ENCODE measurements at regions not wholly inside any gene's neighbourhood (a gene's known extent, or its start where the extent isn't known, plus 50 kb on each side); places are given as distances from the start of the nearest gene placed in this dataset.

GRCh38 chr4:10741961-10742699 is 57.6 kb upstream of the CLNK start:
- H3K9me3 ChIP-seq: no peaks in the 10 kb centered on the region
- no peaks in the 10 kb centered on the region for H3K27me3 ChIP-seq
- no peak overlapping the region for H3K4me3 ChIP-seq
- TF ChIP-seq POLR2AphosphoS5 (IDR thresholded peaks at IDR 0.05; ENCODE audit: insufficient read depth in 1 of 2, low read depth in 1 of 2) (no peak), CTCF (IDR thresholded peaks at IDR 0.05) (no peak), POLR2A (IDR thresholded peaks at IDR 0.05) (no peak)
- intact Hi-C loops (cut with DNase I): no loop called here
- H3K36me3 ChIP-seq: no peaks in the 10 kb centered on the region
- no peak overlapping the region for H3K27ac ChIP-seq
- no peaks in the 10 kb centered on the region for H3K4me1 ChIP-seq
- no peak for DNase-seq (ENCODE audit: extremely low spot score in 2 of 2)

- DNase-seq (ENCODE audit: extremely low spot score in 2 of 2): no peak
- no peaks in the 10 kb centered on the region for H3K4me1 ChIP-seq
- TF ChIP-seq POLR2AphosphoS5 (IDR thresholded peaks at IDR 0.05; ENCODE audit: insufficient read depth in 1 of 2, low read depth in 1 of 2): no peak
- no peak for TF ChIP-seq POLR2A (IDR thresholded peaks at IDR 0.05)
- TF ChIP-seq CTCF (IDR thresholded peaks at IDR 0.05): no peak
- H3K27ac ChIP-seq: no peak overlapping the region
- no peaks in the 10 kb centered on the region for H3K9me3 ChIP-seq
- H3K36me3 ChIP-seq: no peaks in the 10 kb centered on the region
- H3K27me3 ChIP-seq: no peaks in the 10 kb centered on the region
- intact Hi-C loops (cut with DNase I): no loop called here
- H3K4me3 ChIP-seq: no peak overlapping the region
Measured at GRCh38 chr4:10740891-10741620, 56.5 kb upstream of the CLNK start.

- no peak overlapping the region for H3K27ac ChIP-seq
- H3K9me3 ChIP-seq: no peaks in the 10 kb centered on the region
- DNase-seq (ENCODE audit: extremely low spot score in 2 of 2): no peak
- no peaks in the 10 kb centered on the region for H3K36me3 ChIP-seq
- H3K27me3 ChIP-seq: no peaks in the 10 kb centered on the region
- intact Hi-C loops (cut with DNase I): no loop called here
- no peak overlapping the region for H3K4me3 ChIP-seq
- TF ChIP-seq CTCF (IDR thresholded peaks at IDR 0.05) (no peak), POLR2AphosphoS5 (IDR thresholded peaks at IDR 0.05; ENCODE audit: insufficient read depth in 1 of 2, low read depth in 1 of 2) (no peak), POLR2A (IDR thresholded peaks at IDR 0.05) (no peak)
- no peaks in the 10 kb centered on the region for H3K4me1 ChIP-seq
Measured at GRCh38 chr4:10740251-10740650, 55.7 kb upstream of the CLNK start.

GRCh38 chr4:10738826-10739489 is 54.4 kb upstream of the CLNK start:
- intact Hi-C loops (cut with DNase I): no loop called here
- H3K27me3 ChIP-seq: no peaks in the 10 kb centered on the region
- H3K36me3 ChIP-seq: no peaks in the 10 kb centered on the region
- no peak for DNase-seq (ENCODE audit: extremely low spot score in 2 of 2)
- no peaks in the 10 kb centered on the region for H3K9me3 ChIP-seq
- no peaks in the 10 kb centered on the region for H3K4me1 ChIP-seq
- TF ChIP-seq CTCF (IDR thresholded peaks at IDR 0.05): no peak
- TF ChIP-seq POLR2AphosphoS5 (IDR thresholded peaks at IDR 0.05; ENCODE audit: insufficient read depth in 1 of 2, low read depth in 1 of 2): no peak
- no peak for TF ChIP-seq POLR2A (IDR thresholded peaks at IDR 0.05)
- no peak overlapping the region for H3K27ac ChIP-seq
- H3K4me3 ChIP-seq: no peak overlapping the region
